ENCODE measurements at regions not wholly inside any gene's neighbourhood (a gene's known extent, or its start where the extent isn't known, plus 50 kb on each side); places are given as distances from the start of the nearest gene placed in this dataset.

- DNase-seq = no peak
These were observed 100.0 kb upstream of the PKDCC start for GRCh38 chr2:41947701-41948396.

DNA sequence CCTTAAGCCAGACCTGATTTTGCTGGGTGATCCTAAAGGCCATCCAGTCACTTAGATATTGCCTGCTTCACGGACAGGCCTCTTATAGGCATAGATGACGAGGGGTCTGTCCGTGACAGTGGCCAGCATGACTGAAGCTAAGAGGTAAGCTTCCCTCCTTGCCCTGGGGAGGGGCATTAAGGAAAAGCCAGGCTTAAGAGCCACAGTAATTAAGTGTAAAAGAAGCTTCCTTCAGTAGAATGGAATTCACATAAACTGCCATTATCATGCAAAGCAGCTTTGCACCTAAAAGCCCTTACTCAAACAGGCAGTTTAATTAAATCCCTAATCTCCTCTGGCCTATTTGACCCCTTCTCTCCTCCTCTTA, 99.4 kb upstream of the PKDCC start:
- DNase-seq = no peak

DNA sequence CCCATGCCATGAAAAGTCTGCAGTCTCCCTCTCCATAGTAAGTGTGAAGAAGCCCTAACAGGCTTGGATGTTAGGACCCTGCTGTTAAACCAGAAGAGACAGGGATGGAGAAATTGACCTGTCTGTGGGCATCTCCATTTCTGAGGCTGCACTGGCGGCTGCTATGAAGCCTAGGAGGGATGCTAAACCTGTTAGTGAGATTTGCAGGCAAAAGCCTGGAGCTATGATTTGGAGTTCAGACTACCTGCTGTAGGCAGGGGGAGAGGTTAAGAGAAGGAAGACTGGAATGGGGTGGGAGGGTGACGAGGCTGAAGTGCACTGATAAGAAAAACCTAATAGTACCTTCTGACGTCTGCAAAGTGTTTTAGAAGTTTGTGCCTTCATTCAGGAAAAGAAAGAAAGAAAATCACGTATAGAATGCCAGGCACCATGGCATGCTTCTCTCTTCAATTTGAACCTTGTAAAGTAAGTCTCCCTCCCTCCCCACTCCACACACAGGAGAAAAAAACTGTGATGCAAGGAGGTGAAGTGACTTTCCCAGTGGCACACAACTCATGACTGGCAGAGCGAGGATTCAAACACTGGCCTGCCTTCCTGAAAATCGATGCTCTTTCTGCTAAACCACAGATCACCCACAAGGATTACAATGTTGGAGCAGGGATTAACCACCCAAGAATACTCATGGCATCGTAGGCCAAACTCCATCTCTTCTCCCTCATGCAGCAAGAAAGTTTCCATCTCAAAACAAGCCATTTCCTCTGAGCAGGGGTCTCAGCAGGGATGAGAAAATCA, 98.5 kb upstream of the PKDCC start:
- DNase-seq = no peak

DNA sequence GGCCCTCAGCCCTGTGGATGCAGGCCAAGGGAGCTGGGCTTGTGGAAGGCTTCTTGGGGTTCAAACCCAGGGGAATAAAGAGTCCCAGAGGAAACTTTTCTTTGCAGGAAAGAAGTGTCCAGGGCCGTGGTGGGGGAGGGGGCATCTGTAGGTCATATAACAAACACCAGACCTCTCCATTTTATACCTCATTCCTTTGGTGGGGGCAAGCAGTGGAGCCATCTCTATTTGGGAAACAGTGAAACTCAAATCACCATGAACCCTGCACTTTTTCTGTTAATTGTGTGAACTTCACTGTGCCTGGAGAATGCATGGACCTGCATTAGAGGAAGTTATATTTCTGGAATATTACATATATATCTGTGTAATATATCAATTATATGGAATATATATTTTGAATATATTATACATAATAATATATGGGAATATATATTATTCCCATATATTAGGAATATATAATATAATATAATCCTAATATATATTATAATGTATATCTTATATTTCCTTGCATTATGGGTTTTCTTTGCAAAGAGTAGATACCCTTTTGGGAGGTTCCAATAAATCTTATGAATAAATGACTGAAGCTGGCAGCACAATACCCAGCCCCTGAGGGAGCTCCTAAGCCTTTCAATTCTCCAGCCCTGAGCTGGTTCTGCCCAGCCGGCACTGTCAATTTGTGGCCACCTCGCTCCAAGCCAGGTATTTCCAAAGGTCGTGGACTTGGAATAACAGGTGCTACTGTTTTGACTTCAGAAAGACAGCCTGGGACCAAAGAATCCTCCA, 97.7 kb upstream of the PKDCC start:
- no peak for DNase-seq

- DNase-seq = no peak
These were observed 97.2 kb upstream of the PKDCC start for GRCh38 chr2:41950666-41950960.

DNA sequence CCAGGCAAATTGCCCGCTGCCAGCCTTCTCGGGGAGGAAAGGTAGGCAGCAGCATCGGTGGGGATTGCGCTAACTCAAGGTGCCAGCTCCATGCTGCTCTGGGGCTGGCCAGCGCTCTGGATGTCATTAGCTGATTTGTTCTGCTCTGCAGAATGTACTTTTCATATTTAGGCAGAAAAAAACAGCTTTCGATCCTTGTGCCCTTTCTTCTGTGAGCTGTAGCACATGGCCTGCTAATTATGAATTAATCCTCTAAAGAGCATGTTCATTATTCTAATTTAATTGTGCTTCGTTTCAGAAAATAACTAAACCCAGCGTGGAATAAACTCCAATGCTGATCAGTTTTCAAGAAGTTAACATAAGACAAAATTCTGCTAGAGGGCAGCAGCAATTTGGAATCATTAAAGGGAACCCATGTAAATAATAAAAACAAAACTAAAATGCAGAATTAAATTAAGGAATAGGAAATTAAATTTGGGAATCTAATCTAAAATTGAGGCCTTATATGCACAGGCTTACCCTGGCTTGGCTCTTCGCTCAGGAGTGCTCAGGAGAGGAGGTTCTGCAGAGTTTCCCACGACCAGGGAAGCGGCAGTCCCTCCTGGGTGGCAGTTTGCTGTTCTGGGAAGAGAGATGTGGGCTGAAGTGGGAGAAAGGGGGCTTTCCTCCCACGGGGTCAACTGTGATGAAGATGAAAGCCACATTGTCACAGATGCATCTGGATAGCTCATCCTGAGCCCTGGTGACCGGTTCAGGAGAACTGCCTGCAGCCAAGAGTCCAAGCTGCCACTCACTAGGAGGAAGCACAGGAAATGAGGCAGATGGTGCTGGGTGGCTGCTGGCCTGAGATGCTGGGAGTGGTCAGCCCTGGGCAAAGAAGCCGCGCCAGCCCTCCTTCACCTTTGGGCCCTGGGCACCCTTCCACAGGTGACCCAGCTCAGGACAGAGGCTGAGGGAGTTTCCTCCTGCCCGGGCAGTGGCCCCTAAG, 93.2 kb upstream of the PKDCC start:
- DNase-seq = no peak

DNA sequence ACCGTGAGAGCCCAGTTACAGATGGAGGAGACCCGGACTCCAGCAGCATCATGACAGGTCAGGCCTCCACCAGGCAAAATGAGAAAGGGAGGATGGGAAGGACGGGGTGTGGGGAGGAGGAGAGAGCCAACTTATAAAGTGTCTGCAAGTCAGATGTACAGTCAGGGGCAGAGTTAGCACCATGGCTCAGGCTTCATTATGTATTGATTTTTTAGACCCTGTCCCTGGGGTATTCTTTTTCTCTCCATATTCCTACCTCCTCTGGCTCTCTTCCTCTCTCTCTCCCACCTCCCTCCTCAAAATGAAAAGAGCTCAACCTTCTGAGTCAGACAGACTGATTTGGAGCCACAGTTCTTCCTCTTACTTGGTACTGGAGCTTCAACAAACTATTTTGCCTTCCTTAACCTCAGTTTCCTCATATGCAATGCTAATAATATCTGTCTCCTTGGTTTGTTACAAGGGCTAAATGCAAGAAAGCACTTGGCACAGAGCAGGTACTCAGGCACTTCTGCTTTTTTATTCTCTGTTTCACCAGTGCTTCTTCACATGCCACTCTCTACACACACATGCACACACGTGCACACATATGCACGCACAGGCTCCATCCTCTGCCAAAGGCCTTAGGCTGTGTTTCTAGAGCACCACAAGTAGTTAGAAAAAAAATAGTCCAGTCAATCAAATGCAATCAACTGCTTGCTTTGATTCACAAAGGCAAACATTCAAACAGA, 92.3 kb upstream of the PKDCC start:
- no peak for DNase-seq

DNA sequence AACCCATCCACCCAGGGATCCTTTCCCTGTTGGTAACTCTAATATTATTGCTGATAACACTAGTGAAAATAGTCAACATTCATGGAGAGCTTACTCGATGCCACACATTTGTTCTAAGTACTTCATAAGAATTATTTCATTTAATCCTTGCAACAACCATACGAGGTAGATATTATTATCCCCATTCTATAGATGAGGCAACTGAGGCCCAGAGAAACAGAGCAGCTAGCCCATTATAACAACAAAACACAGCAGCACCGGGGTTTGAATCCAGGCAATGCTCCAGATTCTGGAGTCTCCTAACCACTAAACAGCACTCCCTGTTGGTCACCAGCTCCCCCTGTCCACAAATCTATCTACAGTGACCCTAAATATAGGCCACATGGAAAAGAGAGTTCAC, 90.4 kb upstream of the PKDCC start:
- no peak for DNase-seq

- no peak for DNase-seq
These were observed 89.6 kb upstream of the PKDCC start for GRCh38 chr2:41958251-41958650.

DNA sequence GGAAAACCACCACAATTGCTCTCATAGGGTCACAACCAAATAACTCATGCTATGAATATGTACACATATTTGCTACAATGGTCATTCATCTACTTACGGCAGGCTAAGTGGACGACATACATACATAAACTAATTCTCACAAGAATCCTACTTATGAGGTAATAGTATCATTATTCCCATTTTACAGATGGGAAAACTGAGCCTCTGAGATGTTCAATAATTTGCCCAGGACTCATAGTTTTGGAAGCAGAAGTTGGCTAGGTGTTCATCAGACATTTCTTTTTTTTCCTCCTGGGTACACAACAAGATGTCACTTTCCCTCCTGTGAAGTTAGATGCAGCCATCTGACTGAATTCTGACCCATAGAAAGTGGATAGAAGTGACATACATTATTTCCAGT, 89.0 kb upstream of the PKDCC start:
- DNase-seq = no peak

DNA sequence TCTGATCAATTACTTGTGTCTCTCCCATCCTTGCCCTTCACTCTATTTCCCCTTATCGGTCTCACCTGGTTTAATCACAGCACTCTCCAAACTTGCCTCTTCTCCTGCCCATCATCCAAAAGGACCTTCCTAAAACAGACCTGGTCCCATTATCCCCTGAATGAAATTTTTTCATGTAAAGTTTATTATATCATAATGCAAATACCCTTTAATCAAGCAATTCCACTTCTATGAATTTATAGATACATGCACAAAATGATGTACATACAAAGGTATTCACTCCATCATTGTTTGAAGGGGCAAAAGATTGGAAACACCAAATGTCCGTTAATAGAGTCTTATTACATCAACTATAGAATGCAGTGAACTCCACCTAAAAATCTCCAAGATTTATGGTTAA, 88.1 kb upstream of the PKDCC start:
- DNase-seq = no peak

DNA sequence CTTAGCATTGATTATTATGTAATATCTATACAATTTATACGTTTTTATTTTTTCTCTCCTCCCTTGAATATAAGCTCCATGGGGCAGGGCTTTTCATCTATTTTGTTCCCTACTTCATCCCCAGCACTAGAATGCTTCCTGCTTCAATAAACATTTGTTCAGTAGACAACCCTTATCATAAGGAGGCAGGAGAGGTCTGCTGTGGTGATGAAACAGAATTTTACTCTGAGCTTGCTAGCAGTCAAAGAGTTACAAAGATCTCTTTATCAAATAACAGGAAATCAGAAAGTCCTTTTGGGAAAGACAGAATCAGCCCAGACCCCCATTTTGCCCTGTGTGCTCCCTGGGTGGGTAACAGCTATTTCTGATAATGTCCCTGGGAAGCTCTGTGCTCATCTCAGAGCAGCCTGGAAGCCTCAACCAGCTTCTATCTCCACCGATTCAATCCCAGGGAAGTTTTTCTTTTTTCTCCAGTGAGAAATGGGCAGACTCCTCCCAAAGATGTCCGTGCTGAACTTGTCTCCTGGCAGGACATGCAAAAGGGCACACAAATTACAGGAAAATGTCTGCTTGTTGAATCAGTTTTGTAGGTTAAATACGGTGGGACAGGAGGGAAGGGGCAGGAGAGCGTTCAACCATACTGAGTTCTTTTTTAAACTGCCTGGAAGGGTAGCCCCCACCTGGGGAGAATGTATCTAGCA, 84.7 kb upstream of the PKDCC start:
- DNase-seq = no peak

GRCh38 chr2:41963661-41964525, 83.9 kb upstream of the PKDCC start:
- peak; percentile 52 for DNase-seq

GRCh38 chr2:41965173-41965908, 82.5 kb upstream of the PKDCC start:
- DNase-seq = no peak

- no peak for DNase-seq
These were observed 81.9 kb upstream of the PKDCC start for GRCh38 chr2:41965909-41966295.

- DNase-seq = no peak
These were observed 81.4 kb upstream of the PKDCC start for GRCh38 chr2:41966431-41966893.

DNA sequence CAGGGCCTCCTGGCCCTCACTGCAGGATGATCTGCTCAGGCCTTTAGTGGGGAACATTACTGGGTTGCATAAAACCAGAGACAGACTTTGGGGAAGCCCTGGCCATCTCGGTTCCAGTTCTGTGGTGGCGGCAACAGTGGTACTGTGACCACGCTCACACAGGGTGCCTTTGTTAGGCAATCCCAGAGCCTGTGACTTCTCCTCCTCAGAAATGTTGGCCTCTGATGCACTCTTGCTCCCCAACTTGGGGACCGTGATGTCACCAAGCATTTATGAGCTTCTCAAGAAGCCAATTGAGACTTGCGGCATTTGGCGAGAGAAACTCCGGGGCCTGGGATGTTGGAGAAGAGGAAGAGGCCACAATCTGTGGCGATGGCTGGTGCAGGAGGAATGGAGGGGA, 80.9 kb upstream of the PKDCC start:
- DNase-seq = no peak

DNA sequence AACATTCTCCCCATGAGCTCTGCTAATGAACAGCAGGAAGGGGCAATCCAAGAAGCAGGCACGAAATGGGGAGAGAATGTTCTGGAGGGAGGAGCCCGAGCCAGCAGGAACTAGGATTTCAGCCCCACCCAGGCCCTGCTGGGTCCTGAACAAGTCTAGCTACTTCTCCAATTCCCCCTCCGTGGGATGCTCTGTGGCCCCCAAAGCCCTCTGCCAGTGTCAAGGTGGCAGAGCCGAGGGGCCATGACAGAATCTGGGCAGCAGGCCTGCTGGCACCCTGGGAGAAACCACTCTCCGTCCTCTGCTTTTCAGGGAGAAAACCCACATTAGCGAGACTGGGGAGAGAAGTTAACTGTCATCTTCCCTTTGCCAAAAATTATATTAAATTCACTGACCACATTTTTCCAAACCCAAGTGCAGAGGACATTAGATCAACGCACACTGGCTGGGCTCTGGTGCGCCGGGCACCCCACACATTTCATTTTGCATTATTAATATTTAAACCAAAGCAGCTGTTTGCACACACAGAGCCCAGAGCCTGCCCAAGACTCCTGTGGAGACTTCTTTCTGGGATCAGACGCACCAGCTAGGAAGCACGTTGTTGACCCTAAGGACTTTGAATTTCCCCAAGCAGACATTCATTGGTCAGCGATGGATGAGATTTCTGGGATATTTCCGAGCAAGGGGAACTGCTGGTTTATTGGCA, 80.2 kb upstream of the PKDCC start:
- DNase-seq = no peak

DNA sequence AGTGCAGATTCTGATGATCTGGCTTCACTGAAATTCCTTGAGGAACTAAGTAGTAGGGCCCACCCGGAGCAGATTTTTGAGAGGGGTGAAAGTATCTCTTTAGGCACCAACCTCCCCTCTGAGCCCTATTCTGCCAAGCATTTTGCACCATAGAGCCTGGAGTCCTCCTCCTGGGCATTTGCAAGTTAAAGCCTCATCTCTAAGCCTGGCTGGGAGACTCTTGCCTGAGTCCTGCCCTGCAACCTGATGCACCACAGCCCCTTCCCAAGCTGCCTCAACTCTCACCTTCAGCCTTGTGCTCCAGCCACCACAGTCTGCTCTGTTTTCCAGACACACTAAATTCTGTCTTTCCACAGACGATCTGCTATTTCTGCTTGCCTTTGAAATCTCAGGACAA, 79.6 kb upstream of the PKDCC start:
- no peak for DNase-seq
